MCF 10A (cell line): ENCODE measurements at regions not wholly inside any gene's neighbourhood (a gene's known extent, or its start where the extent isn't known, plus 50 kb on each side); places are given as distances from the start of the nearest gene placed in this dataset.

ENCODE experiments used
- BruUV-seq: library from RNA; stranded (reverse); fragments of 400-500 nt; replicated peaks from 2 replicates; lab custom pipeline; 2021; lab: Mats Ljungman, UMichigan
- CTCF ChIA-PET: fragments of 300-600 bp; sonication (Branson Sonifier 250); formaldehyde crosslinking; extraction: SDS; loops from one replicate; lab custom pipeline; 2021; ENCODE audit warnings: antibody characterized with exemption, inconsistent platforms; lab: Yijun Ruan, JAX
- POLR2A ChIA-PET: fragments of 300-600, 350-650 bp; sonication (Branson Sonifier 250); formaldehyde crosslinking; extraction: SDS; loops from one replicate; lab custom pipeline; 2020; ENCODE audit warnings: antibody characterized with exemption, inconsistent platforms; lab: Yijun Ruan, JAX
- DNase-seq: peaks from one replicate; pipeline ENCODE4 v3.0.0-alpha.2; 2018; ENCODE audit not compliant: unreplicated experiment
- H3K27ac Mint-ChIP-seq: one replicate; pipeline ENCODE4 v1.8.0; 2022; ENCODE audit warnings: mild to moderate bottlenecking, low read depth, mixed read lengths; ENCODE audit not compliant: unreplicated experiment
- H3K27me3 Mint-ChIP-seq: one replicate; pipeline ENCODE4 v1.8.0; 2022; ENCODE audit warnings: mixed read lengths; ENCODE audit not compliant: insufficient read depth, unreplicated experiment
- H3K36me3 Mint-ChIP-seq: one replicate; pipeline ENCODE4 v1.8.0; 2022; ENCODE audit warnings: mild to moderate bottlenecking, moderate library complexity, mixed read lengths; ENCODE audit not compliant: insufficient read depth, unreplicated experiment
- H3K4me1 Mint-ChIP-seq: one replicate; pipeline ENCODE4 v1.8.0; 2022; ENCODE audit warnings: mixed read lengths; ENCODE audit not compliant: insufficient read depth, unreplicated experiment
- H3K4me3 Mint-ChIP-seq: one replicate; pipeline ENCODE4 v1.8.0; 2022; ENCODE audit warnings: mild to moderate bottlenecking, moderate library complexity, mixed read lengths; ENCODE audit not compliant: unreplicated experiment
- H3K9me3 Mint-ChIP-seq: one replicate; pipeline ENCODE4 v1.8.0; 2022; ENCODE audit warnings: mixed read lengths; ENCODE audit not compliant: unreplicated experiment
- CTCF ChIP-seq: fragments of 200-600 bp; IDR thresholded peaks from one replicate; pipeline ENCODE4 v1.8.0; 2022; ENCODE audit warnings: antibody characterized with exemption, mild to moderate bottlenecking; ENCODE audit not compliant: unreplicated experiment
- intact Hi-C: fragments of 100-400 bp; cut with micrococcal nuclease; formaldehyde crosslinking; loops from 2 replicates; pipeline ENCODE4 v1.14.1; 2022

DNA sequence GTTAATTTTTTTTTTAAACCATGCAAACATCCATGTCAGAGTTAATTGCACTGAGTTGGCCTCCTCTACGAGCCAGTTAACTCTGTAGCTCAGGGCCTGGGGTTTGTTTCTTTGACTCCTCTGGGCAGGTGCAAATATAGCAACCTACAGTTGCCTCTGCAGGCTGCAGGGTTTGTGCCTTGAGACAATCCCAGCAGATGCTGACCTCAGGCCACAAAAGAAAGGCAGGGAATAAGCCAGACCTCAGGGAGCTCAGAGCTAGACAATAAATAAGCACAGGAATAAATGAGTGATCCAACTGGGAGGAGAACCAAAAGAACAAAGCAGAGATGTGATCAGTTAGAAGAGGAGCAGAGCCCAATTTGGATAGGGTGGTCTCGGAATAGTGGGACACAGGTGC, 390.8 kb downstream of the SHANK2 start:
- no peaks in the 10 kb centered on the region for H3K27me3 Mint-ChIP-seq
- no peaks in the 10 kb centered on the region for H3K4me1 Mint-ChIP-seq
- no peak overlapping the region for H3K27ac Mint-ChIP-seq
- H3K9me3 Mint-ChIP-seq = peaks cover 56% of the 10 kb centered on the region
- BruUV-seq = no TSS peak
- ChIA-PET POLR2A (no interaction called here), CTCF (interaction anchor here (0.7 kb wide), 1 partner anchor 282 kb away, joined by 3 read pairs; no protein-coding TSS in a partner anchor)
- DNase-seq = no peak
- H3K4me3 Mint-ChIP-seq = no peak overlapping the region
- intact Hi-C loops = no loop called here
- TF ChIP-seq CTCF = no peak
- H3K36me3 Mint-ChIP-seq = peaks cover 6% of the 10 kb centered on the region

DNA sequence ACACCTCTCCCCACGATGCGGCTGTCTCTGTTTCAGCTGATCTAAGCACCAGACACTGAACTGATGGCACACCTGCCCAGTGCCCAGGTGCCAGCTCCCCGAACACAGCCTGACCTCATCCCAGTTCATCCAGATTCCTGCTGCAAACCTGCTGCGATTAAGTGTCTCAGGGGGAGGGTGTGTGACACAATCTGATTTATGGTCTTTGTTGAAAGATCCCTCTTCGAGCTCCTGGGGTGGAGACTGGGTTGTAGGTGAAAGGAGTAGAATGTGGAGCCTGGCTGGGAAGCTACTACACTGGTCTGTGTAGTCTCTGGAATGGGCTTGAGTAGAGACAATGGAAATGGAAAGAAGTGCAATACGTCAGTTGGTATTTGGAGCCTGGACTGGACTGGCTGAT, 390.3 kb downstream of the SHANK2 start:
- ChIA-PET CTCF (no interaction called here), POLR2A (no interaction called here)
- Mint-ChIP-seq H3K27ac (no peak overlapping the region), H3K36me3 (peaks cover 6% of the 10 kb centered on the region), H3K27me3 (no peaks in the 10 kb centered on the region), H3K9me3 (peaks cover 51% of the 10 kb centered on the region), H3K4me1 (no peaks in the 10 kb centered on the region), H3K4me3 (no peak overlapping the region)
- BruUV-seq = no TSS peak
- intact Hi-C loops = no loop called here
- TF ChIP-seq CTCF = no peak
- DNase-seq = no peak

- intact Hi-C loops = no loop called here
- peaks cover 46% of the 10 kb centered on the region for H3K9me3 Mint-ChIP-seq
- H3K4me1 Mint-ChIP-seq = no peaks in the 10 kb centered on the region
- no peak for DNase-seq
- ChIA-PET CTCF (no interaction called here), POLR2A (no interaction called here)
- no peak overlapping the region for H3K4me3 Mint-ChIP-seq
- no peak for TF ChIP-seq CTCF
- H3K27ac Mint-ChIP-seq = no peak overlapping the region
- BruUV-seq = no TSS peak
- H3K36me3 Mint-ChIP-seq = peaks cover 6% of the 10 kb centered on the region
- H3K27me3 Mint-ChIP-seq = no peaks in the 10 kb centered on the region
Measured at GRCh38 chr11:70863186-70863585, 389.2 kb downstream of the SHANK2 start.

GRCh38 chr11:70863993-70864392, 388.4 kb downstream of the SHANK2 start:
- CTCF ChIA-PET = no interaction called here

More at GRCh38 chr11:70863993-70864392, 388.4 kb downstream of the SHANK2 start:
- H3K27ac Mint-ChIP-seq = no peak overlapping the region
- no TSS peak for BruUV-seq
- POLR2A ChIA-PET = no interaction called here
- intact Hi-C loops = no loop called here
- peaks cover 6% of the 10 kb centered on the region for H3K36me3 Mint-ChIP-seq
- H3K4me1 Mint-ChIP-seq = no peaks in the 10 kb centered on the region
- H3K4me3 Mint-ChIP-seq = no peak overlapping the region
- H3K27me3 Mint-ChIP-seq = no peaks in the 10 kb centered on the region
- no peak for DNase-seq
- no peak for TF ChIP-seq CTCF
- H3K9me3 Mint-ChIP-seq = peaks cover 43% of the 10 kb centered on the region
